GM12864 (cell line): ENCODE measurements at regions not wholly inside any gene's neighbourhood (a gene's known extent, or its start where the extent isn't known, plus 50 kb on each side); places are given as distances from the start of the nearest gene placed in this dataset.
"Not testable (repeated sequence)": the region's sequence is repeated elsewhere in the genome, so short reads cannot be mapped to it uniquely, and the experiment has no call there.

Experiments used
- DNase-seq: peaks from one replicate; pipeline ENCODE4 v3.0.0-alpha.2; 2011; ENCODE audit warnings: low read depth
- H3K4me3 ChIP-seq: 2 replicates; pipeline ENCODE4 v1.5.1; 2011; ENCODE audit warnings: mild to moderate bottlenecking, low read depth, low read length, control low read depth
- CTCF ChIP-seq: IDR thresholded peaks from 2 replicates; pipeline ENCODE4 v1.5.1; 2011; ENCODE audit warnings: low read depth, mild to moderate bottlenecking, moderate library complexity, low read length, control low read depth, inconsistent platforms; ENCODE audit errors: missing control alignments

GRCh38 chr5:154601014-154601413 lies 123.0 kb upstream of the HAND1 start:
- DNase-seq, result no peak
- TF ChIP-seq CTCF, result no peak
- no peak overlapping the region for H3K4me3 ChIP-seq

- no peak for DNase-seq
- H3K4me3 ChIP-seq, result no peak overlapping the region
- no peak for TF ChIP-seq CTCF
Measured at GRCh38 chr5:154598021-154598420, 120.0 kb upstream of the HAND1 start.

GRCh38 chr5:154596844-154597243 lies 118.8 kb upstream of the HAND1 start:
- not testable (repeated sequence) for H3K4me3 ChIP-seq

GRCh38 chr5:154595662-154596061 lies 117.6 kb upstream of the HAND1 start:
- TF ChIP-seq CTCF, result no peak
- H3K4me3 ChIP-seq, result no peak overlapping the region
- DNase-seq, result no peak

More at GRCh38 chr5:154596844-154597243, 118.8 kb upstream of the HAND1 start:
- not testable (repeated sequence) for DNase-seq

GRCh38 chr5:154593796-154594195 lies 115.8 kb upstream of the HAND1 start:
- no peak for DNase-seq
- TF ChIP-seq CTCF, result no peak
- H3K4me3 ChIP-seq, result no peak overlapping the region

- DNase-seq, result no peak
- no peak overlapping the region for H3K4me3 ChIP-seq
- TF ChIP-seq CTCF, result no peak
Measured at GRCh38 chr5:154593071-154593470, 115.0 kb upstream of the HAND1 start.

- no peak overlapping the region for H3K4me3 ChIP-seq
- no peak for DNase-seq
- TF ChIP-seq CTCF, result no peak
Measured at GRCh38 chr5:154590093-154590724, 112.2 kb upstream of the HAND1 start.
